H1 (cell line): ENCODE measurements at regions not wholly inside any gene's neighbourhood (a gene's known extent, or its start where the extent isn't known, plus 50 kb on each side); places are given as distances from the start of the nearest gene placed in this dataset.

Source experiments
- CTCF ChIA-PET: fragments of 300-600 bp; sonication (Branson Sonifier 250); formaldehyde crosslinking; loops from one replicate; lab custom pipeline; 2021; ENCODE audit not compliant: partially characterized antibody; lab: Charles Lee
- POLR2A ChIA-PET: fragments of 300-600 bp; sonication (Branson Sonifier 250); formaldehyde crosslinking; loops from one replicate; lab custom pipeline; 2021; ENCODE audit warnings: inconsistent platforms; ENCODE audit not compliant: partially characterized antibody; lab: Charles Lee
- DNase-seq, 2 experiments: peaks; one replicate each; pipeline versions ENCODE4 v3.0.0 to v3.0.0-alpha.2; 2010 to 2022; ENCODE audit warnings: low spot score in 2 of 2, low read depth in 1 of 2, mixed read lengths in 1 of 2
- FAIRE-seq: peaks from 2 replicates; lab custom pipeline; 2011; peaks lifted over from hg19 to GRCh38; lab: Jason Lieb, UNC
- H2AFZ ChIP-seq: 2 replicates; pipeline ENCODE4 v1.8.1; 2012; ENCODE audit warnings: low read length, inconsistent platforms
- H2AK5ac ChIP-seq: 2 replicates; pipeline ENCODE4 v1.6.1; 2013; ENCODE audit warnings: low read depth, low read length
- H2BK120ac ChIP-seq: replicated peaks from 2 replicates; pipeline ENCODE3; 2013; ENCODE audit warnings: low read depth, low read length, inconsistent platforms
- H2BK12ac ChIP-seq: 2 replicates; pipeline ENCODE4 v1.6.1; 2013; ENCODE audit warnings: low read depth, low read length
- H2BK15ac ChIP-seq: 2 replicates; pipeline ENCODE4 v1.6.1; 2013; ENCODE audit warnings: low read length
- H2BK20ac ChIP-seq: 2 replicates; pipeline ENCODE4 v1.6.1; 2013; ENCODE audit warnings: low read length
- H2BK5ac ChIP-seq: 2 replicates; pipeline ENCODE4 v1.6.1; 2013; ENCODE audit warnings: low read depth, low read length
- H3K14ac ChIP-seq: 2 replicates; pipeline ENCODE4 v1.6.1; 2013; ENCODE audit warnings: inconsistent platforms; ENCODE audit not compliant: insufficient read length
- H3K18ac ChIP-seq: 2 replicates; pipeline ENCODE4 v1.6.1; 2013; ENCODE audit warnings: low read length; ENCODE audit errors: extremely low read depth
- H3K23ac ChIP-seq: 2 replicates; pipeline ENCODE4 v1.6.1; 2013; ENCODE audit warnings: inconsistent platforms; ENCODE audit not compliant: insufficient read length
- H3K23me2 ChIP-seq: 2 replicates; pipeline ENCODE4 v1.6.1; 2013; ENCODE audit warnings: low read depth, low read length
- H3K27ac ChIP-seq: 2 replicates; pipeline ENCODE4 v1.6.1; 2011; ENCODE audit warnings: low read depth, low read length, inconsistent platforms
- H3K27me3 ChIP-seq, 4 experiments: replicated peaks in 1 of 4; 1 replicate in 1 of 4; 2 replicates in 3 of 4; pipeline versions ENCODE4 v1.6.1 to v1.8.1; 2011 to 2013; ENCODE audit warnings: low read length in 3 of 4, mild to moderate bottlenecking in 3 of 4, inconsistent platforms in 2 of 4, mixed read lengths in 2 of 4, moderate library complexity in 1 of 4; ENCODE audit not compliant: control insufficient read depth in 3 of 4, insufficient read depth in 3 of 4; ENCODE audit errors: extremely low read depth in 1 of 4
- H3K36me3 ChIP-seq, 4 experiments: 2 replicates each; pipeline versions ENCODE4 v1.6.1 to v1.8.1; 2011 to 2013; ENCODE audit warnings: mild to moderate bottlenecking in 4 of 4, low read length in 3 of 4, moderate library complexity in 2 of 4, control low read depth in 1 of 4, inconsistent platforms in 1 of 4; ENCODE audit not compliant: insufficient read depth in 4 of 4, control insufficient read depth in 2 of 4
- H3K4ac ChIP-seq: replicated peaks from 2 replicates; pipeline ENCODE3; 2013; ENCODE audit warnings: low read length, low read depth, mixed read lengths, inconsistent platforms; ENCODE audit not compliant: insufficient read length
- H3K4me1 ChIP-seq, 4 experiments: replicated peaks in 1 of 4; 1 replicate in 1 of 4; 2 replicates in 3 of 4; pipeline versions ENCODE4 v1.6.1 to v1.8.1; 2011 to 2013; ENCODE audit warnings: low read length in 3 of 4, inconsistent platforms in 2 of 4, mixed read lengths in 1 of 4; ENCODE audit not compliant: insufficient read depth in 4 of 4, control insufficient read depth in 3 of 4
- H3K4me2 ChIP-seq, 2 experiments: 2 replicates each; pipeline versions ENCODE4 v1.6.1 to v1.8.1; 2011 to 2013; ENCODE audit warnings: low read depth in 2 of 2, low read length in 2 of 2, control low read depth in 1 of 2, inconsistent platforms in 1 of 2, mild to moderate bottlenecking in 1 of 2; ENCODE audit not compliant: insufficient read depth in 1 of 2
- H3K4me3 ChIP-seq, 4 experiments: fragments of 200-600, 300-600 bp in 1 of 4; sonication (generic), shearing (Covaris generic), sonication (Bioruptor Twin) in 1 of 4; 2 replicates each; pipeline versions ENCODE4 v1.5.1 to v1.8.1; 2011 to 2016; ENCODE audit warnings: low read length in 4 of 4, low read depth in 3 of 4, control low read depth in 2 of 4, inconsistent platforms in 2 of 4, mild to moderate bottlenecking in 2 of 4, mixed read lengths in 1 of 4, moderate library complexity in 1 of 4; ENCODE audit not compliant: insufficient read depth in 2 of 4; ENCODE audit errors: extremely low read depth in 1 of 4
- H3K56ac ChIP-seq: replicated peaks from 2 replicates; pipeline ENCODE3; 2013; ENCODE audit warnings: low read depth, mild to moderate bottlenecking, mixed read lengths, low read length, inconsistent platforms; ENCODE audit not compliant: insufficient read length
- H3K79me1 ChIP-seq: 2 replicates; pipeline ENCODE4 v1.6.1; 2013; ENCODE audit warnings: low read depth, low read length, control low read depth
- H3K79me2 ChIP-seq, 2 experiments: 2 replicates each; pipeline versions ENCODE4 v1.6.1 to v1.8.1; 2012 to 2013; ENCODE audit warnings: low read length in 2 of 2, mild to moderate bottlenecking in 2 of 2, inconsistent platforms in 1 of 2; ENCODE audit not compliant: insufficient read depth in 2 of 2, control insufficient read depth in 1 of 2
- H3K9ac ChIP-seq, 4 experiments: replicated peaks in 1 of 4; 1 replicate in 1 of 4; 2 replicates in 3 of 4; pipeline versions ENCODE4 v1.6.1 to v1.8.1; 2011 to 2013; ENCODE audit warnings: low read depth in 3 of 4, low read length in 3 of 4, control low read depth in 2 of 4, mild to moderate bottlenecking in 2 of 4, moderate library complexity in 2 of 4, inconsistent platforms in 1 of 4; ENCODE audit errors: extremely low read depth in 1 of 4
- H3K9me3 ChIP-seq, 2 experiments: 2 replicates each; pipeline versions ENCODE4 v1.6.1 to v1.8.1; 2012 to 2013; ENCODE audit warnings: mild to moderate bottlenecking in 2 of 2, moderate library complexity in 2 of 2, control low read depth in 1 of 2, inconsistent platforms in 1 of 2, low read depth in 1 of 2, low read length in 1 of 2, mixed read lengths in 1 of 2; ENCODE audit not compliant: insufficient read depth in 2 of 2
- H4K20me1 ChIP-seq, 2 experiments: replicated peaks in 1 of 2; 2 replicates each; pipeline versions ENCODE3 to v1.8.1; 2011 to 2013; ENCODE audit warnings: inconsistent platforms in 2 of 2, low read length in 2 of 2, mild to moderate bottlenecking in 1 of 2; ENCODE audit not compliant: insufficient read depth in 2 of 2, control insufficient read depth in 1 of 2
- H4K5ac ChIP-seq: 2 replicates; pipeline ENCODE4 v1.6.1; 2013; ENCODE audit warnings: low read length, low read depth, mixed read lengths, inconsistent platforms; ENCODE audit not compliant: insufficient read length
- H4K8ac ChIP-seq: 2 replicates; pipeline ENCODE4 v1.8.0; 2013; ENCODE audit warnings: mild to moderate bottlenecking, moderate library complexity, low read length, inconsistent platforms; ENCODE audit not compliant: insufficient read depth; ENCODE audit errors: extremely low read depth
- H4K91ac ChIP-seq: replicated peaks from 2 replicates; pipeline ENCODE3; 2013; ENCODE audit warnings: low read length, mixed read lengths, inconsistent platforms; ENCODE audit not compliant: insufficient read length
- BRCA1 ChIP-seq: IDR thresholded peaks from 2 replicates; pipeline ENCODE4 v1.6.1; 2012; ENCODE audit warnings: low read depth, low read length, improper control_type of control experiment
- FOSL1 ChIP-seq: IDR thresholded peaks from 2 replicates; pipeline ENCODE4 v1.6.1; 2011; ENCODE audit warnings: mild to moderate bottlenecking, low read depth, low read length, moderate library complexity; ENCODE audit not compliant: insufficient read depth
- GTF2F1 ChIP-seq: IDR thresholded peaks from 2 replicates; pipeline ENCODE4 v1.6.1; 2012; ENCODE audit warnings: low read depth, low read length, improper control_type of control experiment, borderline replicate concordance
- HDAC2 ChIP-seq, 2 experiments: fragments of 300-600 bp in 1 of 2; sonication (generic) in 1 of 2; IDR thresholded peaks; 2 replicates each; pipeline ENCODE4 v1.6.1; 2011 to 2012; ENCODE audit warnings: low read depth in 2 of 2, low read length in 2 of 2, mild to moderate bottlenecking in 2 of 2, moderate library complexity in 2 of 2, borderline replicate concordance in 1 of 2, inconsistent platforms in 1 of 2
- WGBS, 2 experiments: shearing (Covaris generic) in 1 of 2; methylation state at CpG; one replicate each; pipeline versions ENCODE4 v1.1.6 to v1.1.7; 2013 to 2015; ENCODE audit warnings: low lambda C conversion rate in 2 of 2, mixed read lengths in 2 of 2, inconsistent platforms in 1 of 2, low coverage in 1 of 2, missing lambda C conversion rate in 1 of 2; ENCODE audit not compliant: insufficient replicate concordance in 2 of 2, insufficient coverage in 1 of 2, insufficient read length in 1 of 2; ENCODE audit errors: extremely low coverage in 1 of 2, missing lambda C conversion rate in 1 of 2; 5-methylcytosine and 5-hydroxymethylcytosine counted together

DNA sequence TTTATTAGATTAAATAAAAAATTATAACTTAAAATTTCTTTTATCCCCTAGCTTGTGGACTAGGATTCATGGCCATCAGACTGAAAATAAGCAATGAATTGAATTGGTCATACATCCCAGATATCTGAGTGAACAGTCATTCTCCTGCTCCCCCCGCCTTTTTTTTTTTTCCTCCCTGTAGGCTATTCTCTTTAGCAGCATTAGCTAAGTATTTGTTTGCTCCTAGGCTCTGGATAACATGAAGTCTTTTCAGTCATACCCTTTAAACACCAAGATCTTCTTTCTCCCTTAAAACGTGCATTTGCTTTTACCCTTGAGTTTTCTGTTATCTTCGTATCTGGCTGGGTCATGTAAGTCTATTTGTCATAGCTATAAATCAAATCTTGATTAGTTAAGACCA lies 866.7 kb upstream of the SPRY2 start:
- Histone ChIP-seq H2BK120ac (no peak overlapping the region), H3K9me3 (no peaks in the 10 kb centered on the region), H4K8ac (no peak overlapping the region), H3K56ac (no peak overlapping the region), H2BK12ac (no peak overlapping the region), H3K4me2 (no peak overlapping the region), H2BK20ac (no peak overlapping the region), H3K14ac (no peak overlapping the region), H3K79me1 (no peaks in the 10 kb centered on the region), H2AFZ (no peak overlapping the region), H3K27me3 (no peaks in the 10 kb centered on the region), H2AK5ac (no peak overlapping the region), H3K36me3 (no peaks in the 10 kb centered on the region), H2BK15ac (no peak overlapping the region), H2BK5ac (no peak overlapping the region), H3K23me2 (no peaks in the 10 kb centered on the region), H3K23ac (no peak overlapping the region), H4K20me1 (no peaks in the 10 kb centered on the region), H3K9ac (no peak overlapping the region), H3K4me1 (no peaks in the 10 kb centered on the region), H3K27ac (no peak overlapping the region), H3K18ac (no peak overlapping the region), H3K4ac (no peak overlapping the region)
- 83% methylated on average over 2 of the region's 3 CpGs; no CpG with 5 or more reads in 1 of the 2 experiments for WGBS, 2 experiments
- ChIA-PET CTCF (interaction anchor here (0.8 to 1.0 kb wide), 2 partner anchors 24 to 66 kb away, joined by 3 to 4 read pairs; no protein-coding TSS in a partner anchor), POLR2A (no interaction called here)
- DNase-seq (no peak), FAIRE-seq (no peak)
- no peak for TF ChIP-seq BRCA1
- no peak for TF ChIP-seq GTF2F1
- no peak for TF ChIP-seq HDAC2 (IDR thresholded peaks at IDR 0.05; ENCODE audit: borderline replicate concordance in 1 of 2, low read depth in 2 of 2, low read length in 2 of 2)
- no peak for TF ChIP-seq FOSL1
- TF ChIP-seq, all 59 proteins: peak for 0
- Histone ChIP-seq H3K79me2 (no peaks in the 10 kb centered on the region), H4K91ac (no peak overlapping the region), H4K5ac (no peak overlapping the region), H3K4me3 (no peak overlapping the region)
